ENCODE measurements at regions not wholly inside any gene's neighbourhood (a gene's known extent, or its start where the extent isn't known, plus 50 kb on each side); places are given as distances from the start of the nearest gene placed in this dataset.
"Not testable (repeated sequence)": the region's sequence is repeated elsewhere in the genome, so short reads cannot be mapped to it uniquely, and the experiment has no call there.

GRCh38 chr4:57219431-57219830 is 109.2 kb upstream of the IGFBP7 start:
- FAIRE-seq (no peak), DNase-seq (ENCODE audit: insufficient read length, low spot score) (no peak)

DNA sequence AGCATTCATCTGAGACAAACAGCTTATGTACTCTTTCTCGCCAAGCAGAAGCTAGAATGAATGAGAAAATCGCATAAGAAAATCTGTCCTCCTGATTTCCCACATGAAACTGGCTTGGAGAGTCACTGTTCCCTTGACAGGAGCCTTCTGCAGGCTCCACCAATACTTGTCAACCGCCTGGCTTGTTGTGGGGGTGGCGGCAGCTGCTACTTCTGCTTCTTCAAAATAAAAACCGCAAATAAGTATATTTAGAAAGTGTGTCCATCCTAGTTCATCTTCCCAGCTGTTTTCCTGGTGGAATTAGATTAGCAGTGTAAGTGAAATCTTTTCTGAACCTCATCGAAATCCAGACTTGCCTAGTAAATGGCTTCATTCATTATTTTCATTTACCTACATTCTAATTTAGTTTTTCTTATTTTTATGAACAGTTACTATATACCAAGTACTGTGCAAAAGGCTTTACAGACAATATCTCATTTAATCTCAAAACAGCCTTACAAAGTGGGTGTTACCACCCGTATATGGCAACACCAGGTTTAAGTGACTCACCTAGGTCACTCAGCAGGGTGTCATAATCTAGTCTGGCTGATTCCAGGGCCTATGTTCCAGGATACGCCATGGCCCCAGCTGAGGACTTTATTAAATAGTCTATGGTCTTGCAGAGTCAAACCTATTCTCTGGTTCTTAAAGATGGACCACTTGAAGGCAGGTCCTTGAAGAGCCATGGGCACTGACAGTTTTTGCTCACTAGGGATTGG is 104.6 kb upstream of the IGFBP7 start:
- DNase-seq (ENCODE audit: insufficient read length, low spot score) = no peak
- FAIRE-seq = no peak

- DNase-seq (ENCODE audit: insufficient read length, low spot score) (no peak), FAIRE-seq (no peak)
These were observed 100.9 kb upstream of the IGFBP7 start for GRCh38 chr4:57211131-57211530.

DNA sequence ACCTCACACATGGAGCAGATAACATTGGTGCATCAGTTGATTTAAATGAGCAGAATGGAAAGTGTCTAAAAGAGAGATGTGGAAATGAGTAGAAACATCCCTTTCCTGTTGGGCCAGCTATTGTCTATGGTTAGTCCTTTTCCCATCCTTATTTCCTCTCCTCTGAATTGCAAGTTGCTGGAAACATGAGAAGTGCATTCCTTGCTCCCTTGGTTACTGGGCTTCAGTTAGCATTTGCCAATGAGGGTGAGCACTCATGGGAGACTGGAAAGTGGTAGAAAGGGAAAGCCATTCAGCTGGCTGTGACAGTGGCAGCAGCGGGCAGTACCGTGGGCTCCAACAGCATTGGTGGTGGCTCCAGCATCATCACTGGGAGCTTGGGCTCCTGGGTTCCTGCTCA is 96.0 kb upstream of the IGFBP7 start:
- DNase-seq (ENCODE audit: insufficient read length, low spot score) = no peak
- no peak for FAIRE-seq

- FAIRE-seq = no peak
- no peak for DNase-seq (ENCODE audit: insufficient read length, low spot score)
These were observed 95.4 kb upstream of the IGFBP7 start for GRCh38 chr4:57205580-57205979.

- FAIRE-seq = no peak
These were observed 90.7 kb upstream of the IGFBP7 start for GRCh38 chr4:57200799-57201327.

DNA sequence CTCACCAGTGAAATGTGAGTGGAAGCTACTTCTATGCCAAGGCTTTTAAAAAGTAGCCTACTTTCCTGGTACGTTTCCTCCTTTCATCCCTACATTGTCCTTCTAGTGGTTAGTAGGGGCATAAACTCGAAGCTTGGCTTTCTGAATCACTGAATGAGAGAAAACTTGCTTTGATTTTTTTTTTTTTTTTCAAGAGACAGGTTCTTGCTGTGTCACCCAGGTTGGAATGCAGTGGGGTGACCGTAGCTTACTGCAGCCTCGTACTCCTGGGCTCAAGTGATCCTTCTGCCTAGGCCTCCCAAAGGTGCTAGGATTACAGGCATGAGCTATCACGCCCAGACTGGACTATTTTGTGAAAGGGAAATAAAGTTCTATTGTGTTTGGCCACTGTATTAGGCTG is 89.1 kb upstream of the IGFBP7 start:
- no peak for FAIRE-seq
- DNase-seq (ENCODE audit: insufficient read length, low spot score) = no peak

More at GRCh38 chr4:57200799-57201327, 90.7 kb upstream of the IGFBP7 start:
- DNase-seq (ENCODE audit: insufficient read length, low spot score) = no peak

DNA sequence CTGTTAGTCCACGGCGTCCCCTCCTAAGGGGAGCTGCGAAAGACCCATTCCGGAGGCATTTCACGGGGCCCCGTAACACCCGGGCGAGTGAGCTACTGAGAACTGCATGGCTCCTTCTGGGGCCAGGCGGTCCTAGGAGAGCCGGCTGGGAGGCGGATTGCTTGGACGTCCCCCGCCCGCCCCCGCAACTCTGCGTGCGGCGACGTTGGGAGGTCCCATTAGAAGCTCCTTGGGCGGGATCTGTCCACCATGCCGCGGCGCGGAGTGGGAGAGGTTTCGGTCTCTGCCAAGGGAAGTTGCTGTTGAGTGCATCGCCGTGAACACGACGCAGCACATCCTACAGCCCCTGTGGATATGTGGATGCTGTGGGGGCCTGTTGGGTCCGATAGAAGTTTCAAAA is 85.4 kb upstream of the IGFBP7 start:
- FAIRE-seq (no peak), DNase-seq (ENCODE audit: insufficient read length, low spot score) (no peak)

GRCh38 chr4:57194068-57194611 is 84.0 kb upstream of the IGFBP7 start:
- DNase-seq (ENCODE audit: insufficient read length, low spot score) (no peak), FAIRE-seq (no peak)

DNA sequence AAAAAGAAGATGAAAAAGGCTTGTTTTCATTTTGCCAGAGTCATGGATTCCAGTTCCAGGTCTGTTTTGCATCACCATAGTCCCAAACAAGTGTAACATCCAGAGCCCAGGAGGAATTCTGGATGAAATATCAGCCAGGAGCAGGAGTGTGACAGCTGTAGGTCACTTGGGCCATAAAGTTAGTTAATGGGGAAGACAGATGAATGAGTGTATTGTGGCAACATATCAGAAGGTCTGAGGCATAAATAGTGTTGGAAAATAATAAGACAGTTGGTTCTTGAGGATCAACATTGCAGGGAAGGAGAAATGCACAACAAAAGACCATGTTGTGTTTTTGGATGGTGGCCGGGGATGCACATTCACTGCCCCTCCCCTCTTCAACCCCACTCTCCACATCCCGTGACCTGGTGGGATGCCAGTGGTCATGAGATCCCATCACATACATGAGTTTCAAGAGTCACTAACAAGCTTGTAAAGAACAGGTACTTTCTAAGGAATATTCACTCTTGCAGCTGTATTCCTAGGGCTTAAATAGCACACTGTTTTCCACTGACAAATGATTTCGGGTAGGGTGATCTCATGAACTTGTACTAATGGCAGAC is 83.1 kb upstream of the IGFBP7 start:
- FAIRE-seq (no peak), DNase-seq (ENCODE audit: insufficient read length, low spot score) (no peak)

GRCh38 chr4:57191523-57192034 is 81.4 kb upstream of the IGFBP7 start:
- DNase-seq (ENCODE audit: insufficient read length, low spot score) (no peak), FAIRE-seq (no peak)

DNA sequence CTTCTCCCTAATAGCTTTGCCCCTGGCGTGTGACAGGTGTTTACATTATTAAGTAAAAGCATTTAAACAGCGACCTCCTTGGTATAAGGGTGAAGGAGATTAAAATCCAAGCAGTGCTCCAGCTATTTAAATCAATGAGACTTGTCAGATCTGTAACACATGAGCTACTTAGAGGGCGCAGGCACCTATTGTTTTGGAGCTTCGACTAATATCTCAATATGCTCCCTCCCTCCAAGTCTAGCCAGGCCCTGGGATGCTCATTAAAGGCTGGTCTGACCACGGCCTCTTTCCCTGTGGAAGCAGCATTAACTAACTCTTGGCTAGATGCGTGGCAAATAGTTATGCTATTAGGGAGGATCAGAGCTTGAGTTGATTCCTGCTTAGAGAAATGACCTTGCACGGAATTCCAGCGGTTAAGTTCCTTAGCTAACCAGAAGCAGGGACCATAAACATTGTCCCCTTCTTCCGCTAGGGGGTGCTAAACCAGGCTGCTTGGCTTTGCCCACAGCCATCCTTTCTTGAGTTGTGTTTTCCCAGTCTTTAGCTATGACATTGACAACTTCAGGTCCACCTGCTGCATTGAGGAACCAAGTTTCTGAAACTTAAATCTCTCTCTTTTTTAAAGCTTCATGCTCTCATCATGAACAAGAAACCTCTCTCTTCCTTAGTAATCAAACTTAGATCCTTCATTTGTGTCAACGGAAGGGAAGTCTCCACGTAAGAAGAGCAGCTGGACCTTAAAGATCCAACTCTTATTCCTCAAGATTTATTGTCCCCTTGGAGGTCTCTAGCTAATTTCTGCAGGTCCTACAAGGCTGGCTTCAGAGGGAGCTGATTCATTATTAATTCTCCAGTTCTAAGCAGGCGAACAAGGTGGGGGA is 80.7 kb upstream of the IGFBP7 start:
- peak; percentile 31 for DNase-seq (ENCODE audit: insufficient read length, low spot score)
- no peak for FAIRE-seq

- DNase-seq (ENCODE audit: insufficient read length, low spot score) (no peak), FAIRE-seq (no peak)
These were observed 77.1 kb upstream of the IGFBP7 start for GRCh38 chr4:57187246-57187645.

DNA sequence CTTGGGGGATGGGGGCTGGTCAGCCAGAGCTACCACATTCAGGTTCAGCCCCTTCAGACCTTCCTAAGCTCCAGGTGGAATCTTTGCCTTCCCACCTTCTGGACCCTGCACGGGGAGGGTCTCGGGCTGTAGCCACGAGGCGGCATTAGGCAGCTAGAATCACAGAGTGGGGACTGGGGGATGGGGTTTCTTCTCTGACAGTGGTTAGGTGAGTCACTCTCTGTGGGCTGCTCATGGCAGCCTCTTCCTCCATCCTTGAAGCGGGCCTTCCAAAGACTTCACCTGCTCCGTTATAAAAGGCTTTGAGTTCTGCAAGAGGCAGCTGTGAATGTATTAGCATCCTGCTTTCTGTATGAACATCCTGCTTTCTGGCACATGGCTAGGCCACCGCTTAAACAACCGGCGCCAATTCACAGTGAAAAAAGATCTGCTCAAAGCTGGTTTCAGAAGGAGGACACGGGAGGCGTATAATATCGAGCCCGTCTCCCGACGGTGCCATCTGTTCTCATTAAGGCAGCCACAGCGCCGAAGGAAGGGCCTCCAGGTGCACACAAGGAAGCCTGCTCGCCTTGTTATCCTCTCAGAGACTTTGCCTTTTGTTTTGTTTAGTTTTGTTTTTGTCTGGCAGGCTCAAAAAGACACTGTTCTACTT is 74.3 kb upstream of the IGFBP7 start:
- FAIRE-seq = no peak
- DNase-seq (ENCODE audit: insufficient read length, low spot score) = no peak

GRCh38 chr4:57182132-57182874 is 72.1 kb upstream of the IGFBP7 start:
- no peak for DNase-seq (ENCODE audit: insufficient read length, low spot score)
- FAIRE-seq = no peak

DNA sequence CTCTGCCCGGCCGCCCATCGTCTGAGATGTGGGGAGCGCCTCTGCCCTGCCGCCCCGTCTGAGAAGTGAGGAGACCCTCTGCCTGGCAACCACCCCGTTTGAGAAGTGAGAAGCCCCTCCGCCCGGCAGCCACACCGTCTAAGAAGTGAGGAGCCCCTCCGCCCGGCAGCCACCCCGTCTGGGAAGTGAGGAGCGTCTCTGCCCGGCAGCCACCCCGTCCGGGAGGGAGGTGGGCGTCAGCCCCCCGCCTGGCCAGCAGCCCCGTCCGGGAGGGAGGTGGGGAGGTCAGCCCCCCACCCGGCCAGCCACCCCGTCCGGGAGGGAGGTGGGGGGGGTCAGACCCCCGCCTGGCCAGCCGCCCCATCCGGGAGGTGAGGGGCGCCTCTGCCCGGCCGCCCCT is 63.0 kb upstream of the IGFBP7 start:
- not testable (repeated sequence) for DNase-seq (ENCODE audit: insufficient read length, low spot score); FAIRE-seq

GRCh38 chr4:57172065-57172464 is 61.9 kb upstream of the IGFBP7 start:
- FAIRE-seq (no peak), DNase-seq (ENCODE audit: insufficient read length, low spot score) (no peak)

- FAIRE-seq = no peak
These were observed 58.8 kb upstream of the IGFBP7 start for GRCh38 chr4:57168982-57169381.

More at GRCh38 chr4:57168982-57169381, 58.8 kb upstream of the IGFBP7 start:
- DNase-seq (ENCODE audit: insufficient read length, low spot score) = no peak

Data from GM19239 (cell line).